ENCODE measurements at regions not wholly inside any gene's neighbourhood (a gene's known extent, or its start where the extent isn't known, plus 50 kb on each side); places are given as distances from the start of the nearest gene placed in this dataset.
"Not testable (repeated sequence)": the region's sequence is repeated elsewhere in the genome, so short reads cannot be mapped to it uniquely, and the experiment has no call there.

DNA sequence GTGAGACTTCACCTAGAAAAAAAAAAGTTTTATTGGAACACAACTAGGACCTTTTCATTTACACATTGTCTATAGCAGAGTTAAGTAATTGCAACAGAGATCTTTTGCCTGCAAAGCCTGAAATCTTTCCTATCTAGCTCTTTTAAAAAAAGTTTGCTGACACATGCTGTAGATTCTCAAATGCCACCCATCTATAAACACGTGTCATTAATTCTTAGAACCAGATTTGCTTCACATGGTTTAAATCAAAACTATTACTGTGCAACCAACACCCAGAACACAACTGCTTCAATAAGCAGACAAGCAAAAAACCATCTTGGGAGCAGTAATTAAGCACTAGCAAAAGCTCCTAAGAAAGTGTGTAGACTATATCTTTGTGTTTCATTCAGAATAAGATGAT, 55.0 kb downstream of the OXSM start:
- DNase-seq (ENCODE audit: low spot score) = no peak

DNA sequence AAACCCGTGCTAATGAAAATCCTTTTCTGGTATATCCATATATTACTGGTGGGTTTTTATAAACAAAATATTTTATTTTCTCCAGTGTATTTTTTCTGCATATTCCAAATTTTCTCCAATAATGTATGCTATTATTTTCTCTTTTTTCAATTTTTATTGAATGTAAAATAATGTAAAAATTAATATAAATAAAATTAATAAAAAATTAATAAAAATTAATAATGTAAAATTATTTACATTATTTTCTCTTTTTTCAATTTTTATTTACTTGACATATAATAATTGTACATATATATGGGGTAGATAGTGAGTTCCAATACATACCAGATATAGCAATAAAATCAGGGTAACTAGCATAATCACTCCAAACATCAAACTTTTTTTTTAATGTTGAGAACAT, 56.4 kb downstream of the OXSM start:
- no peak for DNase-seq (ENCODE audit: low spot score)

DNA sequence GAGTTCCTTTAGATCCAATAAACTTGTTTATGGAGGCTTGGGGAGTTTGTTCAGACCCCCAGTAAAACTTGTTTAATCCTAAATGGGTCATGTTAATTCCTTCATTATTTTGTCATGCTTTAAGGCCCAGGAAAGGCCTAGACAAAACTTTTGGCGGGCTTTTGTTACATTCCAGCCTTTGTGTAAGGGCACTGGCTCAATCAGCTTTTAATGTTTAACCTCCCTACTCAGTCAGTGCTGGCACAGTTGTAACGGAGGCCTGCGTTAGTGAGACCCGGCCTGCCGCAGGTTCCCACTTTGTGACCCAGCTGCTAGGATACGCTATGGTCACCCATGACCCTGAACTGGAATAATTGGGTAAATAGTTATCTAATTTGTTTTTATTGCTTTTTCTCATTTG, 59.2 kb downstream of the OXSM start:
- DNase-seq (ENCODE audit: low spot score) = no peak

DNA sequence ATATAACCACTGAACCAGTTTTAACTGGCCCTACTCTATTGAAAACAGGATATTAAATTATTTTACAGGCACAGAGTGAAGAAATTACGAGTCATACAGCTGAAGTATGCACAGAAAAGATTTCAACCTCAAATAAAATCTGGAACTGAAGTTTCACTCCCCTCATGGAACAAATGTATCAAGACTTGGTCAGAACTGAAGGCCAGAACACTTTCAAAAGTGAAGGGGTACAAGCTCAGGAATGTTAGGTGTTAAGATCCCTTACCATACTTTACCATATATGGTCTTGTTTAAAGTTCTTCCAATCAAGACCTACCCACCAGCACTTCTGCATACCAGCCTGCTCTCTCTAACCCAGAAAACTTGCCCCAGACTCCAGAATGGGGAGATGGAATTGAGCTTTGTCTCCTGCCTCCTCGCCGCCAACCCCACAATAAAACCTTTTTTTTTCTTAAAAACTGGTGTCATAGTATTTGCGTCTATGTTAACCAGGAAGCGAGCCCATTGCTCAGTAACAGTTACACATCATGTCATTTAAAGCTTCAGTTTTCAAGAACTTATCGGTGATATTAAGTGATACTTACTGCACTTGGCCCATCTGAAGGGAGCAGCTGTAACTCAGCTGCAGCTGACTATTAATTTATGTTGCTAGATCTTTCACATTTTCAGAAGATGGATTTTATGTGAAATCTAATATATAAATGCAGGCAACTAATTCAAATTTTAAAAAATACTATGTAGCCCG, 59.9 kb downstream of the OXSM start:
- DNase-seq (ENCODE audit: low spot score) = no peak

DNA sequence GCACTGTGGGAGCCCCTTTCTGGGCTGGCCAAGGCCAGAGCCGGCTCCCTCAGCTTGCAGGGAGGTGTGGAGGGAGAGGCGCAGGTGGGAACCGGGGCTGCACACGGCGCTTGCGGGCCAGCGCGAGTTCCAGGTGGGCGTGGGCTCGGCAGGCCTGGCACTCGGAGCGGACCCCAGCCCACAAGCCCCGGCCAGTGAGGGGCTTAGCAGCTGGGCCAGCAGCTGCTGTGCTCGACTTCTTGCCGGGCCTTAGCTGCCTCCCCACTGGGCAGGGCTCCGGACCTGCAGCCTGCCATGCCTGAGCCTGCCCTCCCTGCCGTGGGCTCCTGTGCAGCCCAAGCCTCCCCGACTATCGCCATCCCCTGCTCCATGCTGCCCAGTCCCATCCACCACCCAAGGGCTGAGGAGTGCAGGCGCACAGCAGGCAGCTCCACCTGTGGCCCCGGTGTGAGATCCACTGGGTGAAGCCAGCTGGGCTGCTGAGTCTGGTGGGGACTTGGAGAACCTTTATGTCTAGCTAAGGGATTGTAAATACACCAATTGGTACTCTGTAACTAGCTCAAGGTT, 61.9 kb downstream of the OXSM start:
- DNase-seq (ENCODE audit: low spot score) = not testable (repeated sequence)

DNA sequence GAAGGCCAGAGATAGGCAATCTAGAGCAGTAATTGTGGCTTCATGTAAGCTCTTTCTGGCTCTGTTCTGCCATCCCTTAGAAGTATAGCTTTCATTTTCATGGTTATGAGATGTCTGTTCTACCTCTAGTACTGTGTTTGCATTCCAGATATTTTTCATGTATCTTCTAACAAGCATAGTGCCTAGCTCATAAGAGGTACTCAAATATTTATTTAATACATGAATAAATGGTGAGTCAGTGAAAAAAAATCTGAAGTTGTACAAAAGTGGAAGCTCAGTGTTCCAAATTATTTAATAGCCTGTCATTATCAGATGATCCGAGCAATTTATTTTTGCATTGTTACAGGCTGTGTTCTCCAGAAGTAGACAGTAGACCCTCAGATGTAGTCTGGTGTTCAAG, 64.3 kb downstream of the OXSM start:
- DNase-seq (ENCODE audit: low spot score) = no peak

DNA sequence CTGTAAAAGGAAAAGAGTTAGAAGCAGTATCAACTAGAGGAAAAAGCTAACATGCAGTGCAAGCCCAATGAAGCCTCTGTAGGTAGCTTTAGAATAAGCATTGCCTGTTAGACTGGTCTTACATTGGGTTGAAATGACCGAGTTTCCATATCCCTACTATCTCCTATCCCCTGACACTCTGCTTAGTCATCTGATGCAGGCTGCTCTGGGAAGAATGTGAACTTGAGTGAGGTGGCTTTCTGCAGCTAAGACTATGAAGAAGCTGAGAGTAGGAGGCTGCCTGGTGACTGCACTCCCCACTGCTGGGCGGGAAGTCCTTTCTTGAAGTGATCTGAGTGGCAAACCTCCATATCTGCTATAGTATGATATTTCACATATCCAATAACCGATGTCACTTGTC, 64.7 kb downstream of the OXSM start:
- DNase-seq (ENCODE audit: low spot score) = no peak

DNA sequence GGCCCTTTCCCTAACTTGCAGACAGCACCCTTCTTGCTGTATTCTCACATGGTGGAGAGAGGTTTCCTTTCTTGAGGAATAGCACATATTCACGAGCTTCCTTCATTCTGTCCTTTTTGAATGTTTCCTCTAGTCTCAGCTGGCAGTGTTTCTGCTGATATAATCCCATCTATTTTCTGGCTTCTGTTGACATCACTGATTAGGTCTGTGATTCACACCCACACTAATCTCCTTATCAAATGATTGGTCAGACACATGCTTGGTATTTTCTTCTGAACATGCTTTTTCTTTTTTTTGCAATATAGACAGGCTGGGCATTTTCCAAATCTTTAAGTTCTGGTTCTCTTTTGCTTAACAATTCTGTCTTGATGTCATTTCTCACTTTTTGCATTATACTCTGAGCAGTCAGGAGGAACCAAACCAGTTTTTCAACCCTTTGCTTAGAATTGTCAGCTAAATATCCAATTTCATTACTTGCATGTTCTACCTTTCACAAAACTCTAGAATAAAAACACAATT, 65.4 kb downstream of the OXSM start:
- no peak for DNase-seq (ENCODE audit: low spot score)

DNA sequence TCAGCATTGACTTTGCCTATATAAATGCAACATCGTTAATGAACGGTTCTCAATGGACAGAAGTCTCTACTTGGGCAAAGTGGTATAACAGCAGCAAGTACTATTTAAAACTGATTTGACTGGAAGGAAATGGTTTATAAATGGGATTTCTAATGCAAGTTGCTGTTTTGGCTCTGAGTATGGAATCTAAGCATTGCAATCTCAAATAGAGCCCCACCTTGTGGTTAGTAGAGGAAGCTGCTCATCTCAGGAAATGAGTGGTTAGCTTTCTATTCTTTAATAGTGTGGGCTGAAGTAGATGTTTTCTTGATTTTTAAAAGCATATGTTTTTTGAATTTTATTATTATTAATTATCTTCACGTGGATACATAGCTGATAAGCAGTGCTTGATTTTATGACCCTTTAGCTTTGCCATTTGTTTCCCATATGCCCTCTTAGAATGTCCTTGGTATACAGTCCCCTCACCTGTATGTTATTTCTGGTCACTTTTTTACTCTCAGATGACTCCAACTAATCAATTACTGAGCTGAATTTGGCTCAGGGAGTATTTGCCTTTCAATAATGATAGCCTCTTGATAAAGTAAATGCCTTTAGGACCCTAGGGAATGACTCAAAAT, 67.1 kb downstream of the OXSM start:
- DNase-seq (ENCODE audit: low spot score) = no peak

DNA sequence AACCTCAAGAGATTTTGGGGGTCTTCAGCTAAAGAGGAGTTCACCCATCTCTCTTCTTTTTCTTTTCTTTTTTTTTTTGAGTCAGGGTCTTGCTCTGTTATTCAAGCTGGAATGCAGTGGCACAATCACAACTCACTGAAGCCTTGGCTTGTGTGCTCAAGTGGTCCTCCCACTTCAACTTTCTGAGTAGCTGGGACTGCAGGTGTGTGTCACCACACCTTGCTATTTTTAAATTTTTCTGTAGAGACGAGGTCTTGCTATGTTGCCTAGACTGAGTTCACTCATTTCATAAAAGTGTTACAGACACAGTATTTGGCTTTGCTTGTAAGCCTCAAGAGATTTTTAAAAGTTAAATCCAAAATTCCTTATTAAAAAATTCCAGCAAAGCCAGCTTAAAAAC, 71.7 kb downstream of the OXSM start:
- DNase-seq (ENCODE audit: low spot score) = no peak

DNA sequence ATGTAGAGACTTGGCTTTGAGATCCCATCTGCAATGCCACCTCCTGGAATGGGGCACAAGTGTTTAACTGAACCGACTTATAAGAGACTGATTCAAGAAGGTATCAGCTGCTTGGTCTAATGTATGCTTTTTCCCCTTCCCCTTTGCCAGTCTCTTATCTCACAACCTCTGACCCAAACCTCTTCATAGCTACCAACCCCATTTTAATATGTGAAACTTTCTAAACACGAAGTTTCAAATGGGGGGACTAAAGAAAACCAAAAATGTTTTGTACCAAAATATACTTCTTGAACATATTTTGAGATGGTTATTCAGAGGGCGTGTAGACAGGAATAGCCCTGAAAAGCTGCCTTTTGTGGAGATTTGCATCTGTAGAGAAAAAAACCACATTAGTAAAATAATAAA, 73.1 kb downstream of the OXSM start:
- no peak for DNase-seq (ENCODE audit: low spot score)

DNA sequence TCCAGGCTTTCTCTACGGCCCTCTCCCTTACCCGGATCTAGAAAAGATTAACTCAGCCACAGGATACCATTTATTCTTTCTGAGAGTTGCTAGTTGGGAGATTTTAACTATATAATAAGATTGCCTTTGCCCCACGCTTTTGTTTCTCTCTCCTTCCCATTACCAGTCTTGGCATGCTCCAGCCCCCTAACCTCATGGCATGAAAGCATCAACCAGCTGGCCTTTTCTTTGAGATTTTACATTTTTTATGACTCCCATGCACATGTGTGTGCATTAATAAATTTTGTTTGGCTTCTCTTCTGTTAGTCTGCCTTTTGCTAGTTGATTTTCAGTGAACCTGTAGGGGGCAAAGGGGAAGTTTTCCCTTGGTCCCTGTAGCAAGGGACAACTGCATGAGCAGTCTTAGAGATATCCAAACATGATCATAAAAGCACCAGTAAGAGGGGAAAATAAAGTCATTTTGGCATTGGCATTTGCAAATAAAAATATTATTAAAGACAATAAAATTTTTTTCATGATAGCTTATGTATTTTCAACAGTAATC, 73.6 kb downstream of the OXSM start:
- DNase-seq (ENCODE audit: low spot score) = no peak

DNA sequence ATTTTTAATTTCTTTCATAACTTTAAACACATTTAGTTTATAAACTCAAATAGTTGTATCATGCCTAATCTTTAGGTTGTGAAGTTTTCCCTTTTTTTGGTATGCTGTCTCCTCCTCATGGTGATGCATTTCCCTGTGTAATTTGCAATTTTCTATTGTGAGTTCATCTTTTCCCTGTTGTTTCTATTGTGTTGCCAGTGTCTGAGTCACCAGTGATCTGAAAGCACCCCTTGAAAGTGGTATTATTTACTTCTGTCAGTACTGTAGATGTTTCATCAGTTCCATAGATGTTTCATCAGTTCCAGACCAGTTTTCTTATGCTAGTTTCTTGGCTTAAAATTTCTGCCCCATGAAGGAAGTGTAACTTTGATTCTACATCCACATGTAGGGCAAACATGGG, 80.6 kb downstream of the OXSM start:
- DNase-seq (ENCODE audit: low spot score) = no peak

DNA sequence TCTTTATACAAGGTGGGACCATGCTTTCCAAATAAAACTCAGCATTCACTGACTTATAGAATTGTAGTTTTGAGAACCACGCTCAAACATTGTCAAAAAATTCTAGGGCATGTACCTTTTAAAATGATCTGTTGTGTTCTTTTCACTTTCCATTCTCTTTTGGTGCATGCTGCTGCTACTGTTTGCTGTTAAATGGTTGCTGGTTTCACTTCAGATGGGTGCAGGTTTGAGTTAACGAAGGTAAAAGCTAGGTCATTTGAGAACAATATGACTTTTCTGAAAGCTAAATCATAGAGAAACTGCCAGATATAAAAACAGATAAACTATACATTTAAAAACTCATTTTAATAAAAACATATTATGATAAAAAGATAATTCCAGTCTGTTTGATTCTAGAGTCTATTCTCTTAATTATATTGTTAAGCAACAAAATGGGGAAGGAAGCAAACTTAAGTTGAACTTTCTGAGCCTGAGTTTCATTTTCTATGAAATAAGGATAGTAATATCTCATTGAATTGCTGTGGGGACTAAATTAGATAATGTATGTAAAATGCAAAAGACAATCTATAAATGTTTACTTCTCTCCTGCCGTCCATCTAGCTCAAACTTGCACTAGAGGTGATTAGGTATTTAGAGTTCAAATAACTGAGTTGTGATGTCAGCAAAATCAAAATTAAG, 82.4 kb downstream of the OXSM start:
- no peak for DNase-seq (ENCODE audit: low spot score)

DNA sequence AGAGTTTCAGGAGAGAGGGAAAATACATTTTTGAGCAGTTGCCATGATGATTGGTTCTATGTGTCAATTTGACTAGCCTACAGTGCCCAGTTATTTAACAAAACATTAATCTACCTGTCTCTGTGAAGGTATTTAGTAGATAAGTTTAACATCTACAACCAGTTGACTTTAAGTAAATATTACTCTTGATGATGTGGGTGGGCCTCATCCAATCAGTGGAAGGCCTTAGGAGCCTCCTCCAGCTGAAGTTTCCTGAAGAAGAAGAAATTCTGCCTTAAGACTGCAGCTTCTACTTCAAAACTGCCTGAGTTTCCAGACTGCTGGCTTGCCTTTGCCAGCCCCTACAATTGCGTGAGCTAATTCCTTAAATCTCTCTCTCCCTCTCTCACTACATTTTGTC, 93.6 kb downstream of the OXSM start:
- no peak for DNase-seq (ENCODE audit: low spot score)

DNA sequence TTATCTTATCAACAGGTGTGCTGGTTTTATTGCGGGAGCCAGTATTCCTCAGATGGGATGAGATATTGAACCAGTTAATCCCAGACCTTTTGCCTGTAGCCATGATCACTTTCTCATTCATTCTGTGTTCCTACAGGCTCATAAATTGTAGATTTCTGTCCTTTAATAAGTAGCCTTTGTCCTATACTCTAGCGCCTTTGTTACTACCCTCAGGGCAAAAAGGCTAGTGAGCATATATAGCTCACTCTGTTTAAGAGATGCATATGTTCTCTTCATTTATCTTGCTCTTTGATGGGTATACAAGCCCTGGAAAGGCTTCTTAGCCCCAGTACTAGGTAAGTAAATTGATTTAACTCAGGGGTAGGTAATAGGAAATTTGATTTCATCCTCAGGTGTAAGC, 95.1 kb downstream of the OXSM start:
- DNase-seq (ENCODE audit: low spot score) = no peak

DNA sequence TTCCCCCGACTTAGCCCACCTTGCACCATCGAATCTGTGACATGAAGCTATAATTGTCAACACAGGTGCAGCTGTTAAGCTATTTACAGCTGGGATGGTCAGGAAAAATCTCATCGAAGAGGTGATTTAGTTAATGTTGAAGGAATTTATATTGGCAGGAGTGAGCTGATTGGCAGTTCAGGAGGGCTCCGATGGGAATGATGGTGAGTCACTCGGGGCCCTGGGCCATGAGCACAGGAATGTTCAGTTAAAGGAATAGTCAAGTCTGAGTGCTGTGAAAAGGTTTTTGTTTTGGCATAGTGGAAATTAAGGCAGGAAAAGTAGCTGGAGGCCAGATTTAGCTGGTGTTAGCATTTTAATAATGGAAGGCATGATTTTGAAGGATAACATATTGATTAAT, 95.7 kb downstream of the OXSM start:
- no peak for DNase-seq (ENCODE audit: low spot score)

DNA sequence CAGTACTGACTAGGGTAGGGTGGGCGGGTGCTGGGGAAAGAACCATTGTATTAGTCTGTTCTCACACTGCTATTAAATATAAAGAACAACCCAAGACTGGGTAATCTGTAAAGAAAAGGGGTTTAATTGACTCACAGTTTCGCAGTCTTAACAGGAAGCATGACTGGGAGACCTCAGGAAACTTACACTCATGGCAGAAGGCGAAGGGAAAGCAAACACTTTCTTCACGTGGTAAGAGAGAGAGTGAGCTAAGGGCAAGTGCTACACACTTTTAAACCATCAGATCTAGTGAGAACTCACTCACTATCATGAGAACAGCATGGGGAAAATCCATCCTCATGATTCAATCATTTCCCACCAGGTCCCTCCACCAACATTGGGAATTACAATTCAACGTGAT, 98.0 kb downstream of the OXSM start:
- DNase-seq (ENCODE audit: low spot score) = no peak

DNA sequence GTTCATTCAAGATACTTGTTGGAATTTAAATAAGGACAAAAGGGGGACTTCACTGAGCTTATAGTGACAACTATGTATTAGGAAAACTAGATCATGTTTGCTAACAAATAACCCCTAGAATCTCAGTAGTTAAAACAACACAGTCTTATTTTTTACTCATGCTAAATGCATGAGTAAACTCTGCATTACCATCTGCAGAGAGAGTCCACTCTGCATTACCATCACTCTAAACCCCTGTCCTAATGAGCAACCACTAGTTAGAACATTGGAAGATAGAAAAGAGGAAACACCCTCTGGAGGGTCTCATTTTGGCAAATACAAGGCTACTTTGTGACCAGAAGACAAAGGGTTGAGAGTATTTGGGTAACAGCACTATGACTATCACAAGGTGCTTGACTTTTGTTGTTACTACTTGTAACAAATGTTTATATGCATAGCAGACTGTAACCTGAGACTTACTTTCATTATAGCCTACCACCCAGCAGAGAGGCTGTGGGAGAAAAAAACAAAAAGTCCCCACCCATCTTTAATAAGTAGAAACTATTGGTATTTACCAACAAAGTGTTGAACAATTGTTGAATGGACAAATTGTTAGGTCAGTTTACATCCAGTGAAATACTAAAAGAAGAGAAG, 99.1 kb downstream of the OXSM start:
- DNase-seq (ENCODE audit: low spot score) = no peak

DNA sequence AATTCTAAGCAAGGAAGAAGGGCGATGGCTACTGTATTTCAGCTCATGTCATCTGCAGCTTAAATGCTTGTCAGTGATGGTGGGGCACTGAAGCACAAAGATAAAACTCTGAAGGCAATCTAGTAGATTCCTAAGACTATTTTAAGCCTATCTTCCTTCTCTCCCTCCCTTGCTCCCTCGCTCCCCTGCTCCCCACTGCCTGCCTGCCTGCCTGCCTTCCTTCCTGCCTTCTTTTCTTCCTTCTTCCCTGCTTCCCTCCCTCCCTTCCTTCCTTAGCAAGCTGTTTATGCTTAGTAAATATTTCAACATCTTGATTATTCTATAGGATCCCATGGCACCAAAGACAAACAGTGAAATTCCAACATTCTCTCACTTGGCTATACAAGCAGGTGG, 99.6 kb downstream of the OXSM start:
- no peak for DNase-seq (ENCODE audit: low spot score)

DNA sequence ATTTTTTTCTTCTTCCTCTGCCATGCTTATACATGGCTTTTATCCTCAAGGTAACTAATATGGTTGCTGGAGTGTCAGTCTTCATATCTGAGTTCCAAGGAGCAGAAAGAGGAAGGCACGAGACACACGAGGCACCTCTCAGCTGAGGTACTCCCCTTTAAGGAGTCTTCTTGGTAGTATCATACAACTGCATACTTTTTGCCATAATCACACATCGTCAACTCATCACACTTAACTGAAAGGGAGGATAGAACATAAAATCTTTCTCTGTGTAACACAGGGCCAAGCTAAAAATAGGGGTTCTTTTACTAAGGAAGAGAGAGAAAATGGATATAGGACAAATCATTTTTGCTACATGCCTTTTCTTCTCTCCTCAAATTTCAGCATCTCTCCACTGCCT, 104.2 kb downstream of the OXSM start:
- DNase-seq (ENCODE audit: low spot score) = no peak

DNA sequence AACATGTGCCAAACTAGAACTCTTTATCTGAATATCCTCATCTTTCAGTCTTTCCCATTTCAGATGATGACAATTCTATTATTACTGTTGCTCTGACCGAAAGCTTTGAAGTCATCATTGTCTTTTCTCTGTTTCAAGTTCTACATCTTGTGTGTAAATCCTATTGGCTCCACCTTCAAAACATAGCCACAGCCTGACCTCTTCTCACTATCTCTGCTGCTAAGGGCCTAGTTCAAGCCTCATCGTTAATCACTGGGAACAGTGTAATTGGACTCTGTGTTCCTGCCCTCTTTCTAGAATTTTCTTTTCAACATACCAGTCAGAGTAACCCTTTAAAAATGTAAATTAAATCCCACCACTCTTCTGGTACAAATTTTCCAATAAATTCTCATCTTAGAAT, 105.1 kb downstream of the OXSM start:
- no peak for DNase-seq (ENCODE audit: low spot score)
